NCI-H69 (cell line): ENCODE measurements at regions not wholly inside any gene's neighbourhood (a gene's known extent, or its start where the extent isn't known, plus 50 kb on each side); places are given as distances from the start of the nearest gene placed in this dataset.
A peak's percentile ranks its signal among the peaks of the same experiment; 100 is the strongest.

Experiments
- DNase-seq: peaks from one replicate; lab custom pipeline; 2025; lab: John Stamatoyannopoulos, UW

DNA sequence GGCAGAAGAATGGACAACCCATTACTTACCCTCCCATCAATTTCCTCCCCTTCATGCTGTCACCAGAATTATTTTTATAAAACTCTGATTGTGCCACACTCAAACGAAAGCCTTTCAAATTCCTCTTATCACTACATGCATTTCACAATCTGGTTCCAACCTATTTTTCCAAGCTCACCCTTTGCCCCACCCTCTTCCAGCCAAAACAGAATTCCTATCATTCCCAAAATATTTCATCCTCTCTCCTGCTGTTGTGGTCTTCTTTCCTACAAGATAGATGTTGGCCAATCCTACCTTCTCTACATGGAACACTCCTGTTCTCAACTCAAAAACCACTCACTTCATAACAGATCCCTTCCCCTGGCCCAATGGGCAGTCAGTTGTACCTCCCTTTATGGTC lies 111.5 kb downstream of the ELAPOR2 start:
- no peak for DNase-seq

DNA sequence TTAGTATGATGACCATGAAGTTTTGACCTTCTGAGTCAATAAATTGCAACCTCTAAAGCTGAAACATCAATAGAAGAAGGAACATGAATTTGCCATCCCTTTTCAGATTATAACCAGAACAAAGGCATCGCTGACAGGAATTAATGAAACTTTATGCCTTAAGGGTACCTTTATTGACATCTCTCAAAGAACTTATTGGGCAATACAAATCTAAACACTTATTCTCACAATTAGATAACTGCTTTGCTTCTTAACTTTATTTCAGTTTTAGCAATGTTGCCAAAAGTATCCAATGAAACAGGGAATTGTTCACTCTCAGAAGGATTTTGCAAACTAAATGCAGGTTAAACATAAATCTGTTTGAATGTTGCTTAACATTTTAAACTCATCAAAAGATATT lies 116.0 kb downstream of the ELAPOR2 start:
- no peak for DNase-seq

DNA sequence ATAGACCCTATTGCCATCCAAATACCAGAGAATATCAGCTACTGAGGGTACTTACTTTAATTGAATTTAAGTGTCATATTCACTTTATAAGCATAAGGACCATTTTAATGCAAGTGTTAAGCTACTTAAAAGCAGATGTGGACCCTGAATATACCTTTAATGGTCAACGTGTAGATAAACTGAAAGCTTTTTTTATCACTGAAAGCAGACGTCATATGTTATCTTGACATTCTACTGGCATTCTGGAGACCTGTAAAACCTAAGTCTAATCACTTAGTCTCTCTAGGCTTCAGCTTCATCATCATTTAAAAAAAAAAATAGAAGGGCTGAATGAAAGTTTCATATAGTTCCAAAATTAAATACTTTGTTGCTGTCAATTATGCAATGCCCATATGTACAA lies 116.5 kb downstream of the ELAPOR2 start:
- DNase-seq: no peak

DNA sequence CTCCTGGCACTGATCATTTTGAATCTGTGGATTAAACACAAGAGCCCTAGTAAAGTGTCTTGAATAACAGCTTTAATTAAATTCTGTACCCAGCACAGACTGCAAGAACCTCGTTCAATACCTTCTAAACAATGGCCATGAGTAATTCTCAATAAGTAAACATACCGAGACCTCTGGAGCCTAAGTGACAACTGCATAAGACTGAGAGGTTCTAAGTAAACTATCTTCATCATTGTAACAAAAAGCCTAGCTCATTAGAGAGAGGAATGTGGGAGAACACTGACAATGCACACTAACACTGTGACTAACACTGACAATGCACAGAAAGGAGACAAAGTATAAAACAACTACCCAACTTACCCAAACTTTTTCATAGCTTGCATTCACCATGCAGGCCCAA lies 117.4 kb downstream of the ELAPOR2 start:
- peak; percentile 50 for DNase-seq

DNA sequence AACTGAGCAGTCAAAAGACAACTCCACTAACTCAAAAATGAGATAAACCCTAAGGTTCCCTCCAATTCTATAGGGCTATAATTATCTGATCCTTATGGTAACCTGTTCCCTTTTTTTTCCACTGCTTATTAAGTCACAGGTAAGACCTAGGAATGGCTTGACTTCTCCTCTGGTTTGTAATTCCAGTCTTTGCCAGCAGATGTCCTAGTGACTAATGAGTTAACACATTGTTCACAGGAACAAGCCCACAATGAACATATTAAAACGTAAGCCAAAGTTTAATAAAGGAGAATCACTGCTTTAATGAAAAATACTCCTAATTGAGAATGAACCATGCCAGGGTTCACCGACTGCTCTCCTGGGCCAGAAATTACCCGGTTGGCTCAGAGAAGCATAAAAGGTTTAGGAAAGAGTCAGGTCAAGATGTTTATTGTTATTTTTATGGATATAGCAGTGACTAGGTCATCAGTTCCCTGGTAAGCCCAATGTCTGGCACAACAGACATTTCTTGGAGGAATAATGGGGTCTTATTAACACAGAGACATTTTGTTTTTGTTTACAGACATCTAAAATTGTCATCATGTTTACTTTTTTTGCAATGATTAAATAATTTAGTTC lies 120.1 kb downstream of the ELAPOR2 start:
- peak; percentile 87 for DNase-seq

DNA sequence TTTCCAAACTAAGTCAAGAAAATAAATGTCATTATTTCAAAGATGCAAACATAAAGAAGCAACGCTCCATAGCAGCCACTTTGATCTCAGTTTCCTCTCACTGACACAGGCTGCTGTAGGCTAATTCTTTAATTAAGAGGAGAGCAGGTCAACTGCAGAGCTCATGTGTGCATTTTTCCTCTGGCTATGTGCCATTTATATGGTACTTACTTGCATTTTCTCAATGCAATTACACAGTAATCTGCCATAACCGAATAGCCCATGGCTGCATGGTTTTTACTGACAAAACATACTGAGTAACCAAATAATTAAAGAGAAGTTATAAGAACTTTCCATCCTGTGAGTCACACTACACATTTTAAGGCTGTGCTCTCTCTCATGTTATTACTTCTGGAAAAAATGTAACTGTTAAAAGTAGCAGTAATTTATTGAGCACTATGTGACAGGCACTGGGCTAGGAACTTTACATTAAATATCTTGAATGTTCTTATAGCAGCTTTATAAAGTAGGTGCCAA lies 122.0 kb downstream of the ELAPOR2 start:
- DNase-seq: peak; percentile 6

DNA sequence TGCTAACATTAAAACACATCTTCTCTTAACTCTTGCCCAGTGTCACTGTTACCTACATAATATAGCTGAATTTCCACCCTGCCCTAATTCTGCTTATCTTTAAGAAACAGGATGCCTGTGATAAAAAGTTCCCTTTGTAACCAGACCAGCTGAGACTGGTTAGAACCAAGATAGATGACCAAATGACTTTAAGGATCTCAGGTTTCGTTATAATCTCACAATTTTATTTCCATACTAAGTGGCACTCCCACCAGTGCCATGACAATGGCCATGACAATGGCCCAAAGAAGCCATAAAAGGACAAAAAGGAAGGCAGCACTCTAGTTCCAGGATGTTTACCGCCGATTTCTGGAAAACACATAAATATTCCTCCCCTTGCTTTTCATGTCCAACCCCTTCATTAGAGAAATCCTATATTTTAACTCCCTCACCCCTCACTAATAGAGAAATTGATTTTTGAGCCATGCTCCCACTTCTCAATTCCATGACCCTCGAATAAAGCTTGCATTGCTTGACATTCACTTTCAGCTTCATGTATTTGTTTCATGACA lies 126.1 kb downstream of the ELAPOR2 start:
- no peak for DNase-seq

DNA sequence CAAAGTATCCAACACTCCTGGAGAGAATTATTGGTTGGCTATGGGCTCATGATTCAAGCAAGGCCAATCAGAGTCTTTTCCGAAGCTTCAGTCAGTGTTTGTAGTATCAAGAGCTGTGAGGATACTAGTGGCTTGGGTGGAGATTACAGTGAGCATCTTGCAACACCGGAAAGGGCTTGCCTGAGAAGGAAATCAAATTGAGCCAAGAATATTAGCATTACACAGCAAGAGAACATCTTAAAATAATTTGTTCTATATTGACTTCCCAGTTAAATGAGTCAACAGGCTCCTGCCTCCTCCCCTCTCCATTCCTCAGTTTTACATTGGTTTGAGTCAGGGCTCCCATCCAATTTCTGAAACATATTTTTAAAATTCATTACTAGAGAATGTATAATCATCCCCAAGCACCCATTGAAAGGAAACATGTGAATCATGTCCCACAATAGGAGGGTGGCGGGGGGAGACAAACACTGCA lies 127.4 kb downstream of the ELAPOR2 start:
- no peak for DNase-seq

DNA sequence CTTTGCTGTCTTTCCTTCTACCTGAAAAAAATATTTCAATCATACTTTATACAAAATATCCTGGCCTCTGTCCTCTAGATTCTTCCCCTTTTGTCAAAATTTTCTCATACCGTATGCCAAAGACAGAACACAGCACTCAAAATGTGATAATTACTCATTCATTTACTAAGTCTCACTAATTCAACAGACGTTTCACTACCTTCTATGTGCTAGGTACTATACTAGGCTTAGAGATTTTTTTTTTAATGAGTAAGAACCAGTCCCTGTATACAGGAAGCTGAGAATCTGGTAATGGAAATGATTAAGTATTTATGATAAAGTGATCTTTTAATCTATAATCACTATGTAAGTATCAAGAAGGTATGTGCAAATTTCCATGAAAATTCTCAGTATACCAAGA lies 128.0 kb downstream of the ELAPOR2 start:
- DNase-seq: no peak

DNA sequence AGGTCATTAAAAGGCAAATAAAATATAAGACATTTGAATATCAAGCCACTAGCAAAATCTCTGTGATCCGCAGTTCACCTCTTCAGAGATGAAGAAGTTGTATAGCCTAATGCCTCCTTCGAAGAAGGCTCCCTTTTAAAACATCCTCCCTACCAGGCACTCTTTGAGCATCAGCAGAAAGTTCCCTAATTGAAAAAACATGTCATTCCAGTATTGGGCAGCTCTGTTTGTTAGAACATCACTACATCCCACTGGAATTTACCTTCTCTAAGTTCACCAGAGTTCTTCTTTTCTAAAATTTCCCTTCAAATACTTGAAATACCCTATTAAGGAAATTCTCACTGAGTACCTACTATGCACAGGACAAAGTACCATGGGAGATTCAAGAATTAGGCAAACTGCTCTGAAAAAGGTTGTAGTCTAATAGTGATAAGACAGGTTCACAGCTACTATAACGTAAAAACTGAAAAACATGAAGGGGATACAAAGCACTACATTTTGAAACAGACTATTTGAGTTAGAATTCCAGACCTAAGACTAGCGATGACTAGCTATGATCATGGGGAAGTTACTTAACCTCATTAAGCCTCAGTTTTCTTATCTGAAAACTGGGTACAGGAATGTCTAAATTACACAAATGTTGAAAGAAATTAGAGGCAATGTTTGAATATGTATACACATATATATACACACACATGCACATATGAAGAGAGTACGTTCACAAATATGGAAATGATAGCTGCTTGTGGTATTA lies 128.7 kb downstream of the ELAPOR2 start:
- DNase-seq: no peak

DNA sequence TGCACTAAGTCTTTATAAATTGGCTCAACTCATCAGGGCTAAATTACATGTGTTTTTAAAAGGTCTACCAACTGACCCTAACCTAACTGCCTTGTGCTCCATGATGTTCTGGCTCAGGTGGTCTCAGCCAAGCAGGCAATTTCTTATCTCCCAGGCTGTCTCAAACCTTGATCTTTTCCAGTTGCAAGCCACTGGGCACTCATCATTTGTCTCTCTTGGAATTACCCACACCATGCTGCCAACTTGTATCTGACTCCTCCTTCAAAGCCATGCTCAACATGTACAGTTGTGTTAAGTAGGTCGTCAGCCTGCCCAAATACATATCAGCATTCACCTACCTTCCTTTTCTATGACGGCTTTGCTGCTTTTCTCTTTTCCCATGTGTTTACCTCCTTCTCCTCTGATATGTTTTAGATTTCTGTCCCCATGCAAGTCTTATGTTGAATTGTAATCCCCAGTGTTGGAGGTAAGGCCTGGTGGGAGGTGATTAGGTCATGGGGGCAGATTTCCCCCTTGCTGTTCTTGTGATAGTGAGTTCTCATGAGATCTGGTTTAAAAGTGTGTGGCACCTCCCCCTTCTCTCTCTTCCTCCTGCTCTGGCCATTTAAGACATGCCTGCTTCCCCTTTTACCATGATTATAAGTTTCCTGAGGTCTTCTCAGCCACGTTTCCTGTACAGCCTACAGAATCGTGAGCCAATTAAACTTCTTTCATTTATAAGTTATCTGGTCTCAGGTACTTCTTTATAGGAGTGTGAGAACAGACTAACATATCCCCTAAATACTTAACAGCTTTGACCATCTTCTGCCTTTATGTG lies 130.0 kb downstream of the ELAPOR2 start:
- peak; percentile 37 for DNase-seq

DNA sequence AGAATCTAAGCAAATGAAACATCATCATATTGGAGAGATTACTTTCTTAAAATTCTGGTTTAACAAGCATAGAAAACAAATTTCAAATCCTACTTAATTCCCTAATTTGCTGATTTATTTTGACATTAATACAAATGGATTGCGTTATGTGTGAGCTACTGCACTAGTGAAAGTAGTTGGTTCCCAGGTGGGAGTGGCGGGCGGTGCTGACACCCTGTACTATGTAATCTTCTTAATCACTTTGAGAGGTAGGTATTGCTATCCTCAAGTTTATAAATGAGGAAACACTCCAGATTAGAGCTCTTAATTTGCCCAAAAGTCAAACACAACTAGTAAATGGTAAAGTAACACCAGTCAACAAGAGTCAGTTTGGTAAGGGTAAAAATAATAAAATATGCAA lies 131.1 kb downstream of the ELAPOR2 start:
- DNase-seq: peak; percentile 7

DNA sequence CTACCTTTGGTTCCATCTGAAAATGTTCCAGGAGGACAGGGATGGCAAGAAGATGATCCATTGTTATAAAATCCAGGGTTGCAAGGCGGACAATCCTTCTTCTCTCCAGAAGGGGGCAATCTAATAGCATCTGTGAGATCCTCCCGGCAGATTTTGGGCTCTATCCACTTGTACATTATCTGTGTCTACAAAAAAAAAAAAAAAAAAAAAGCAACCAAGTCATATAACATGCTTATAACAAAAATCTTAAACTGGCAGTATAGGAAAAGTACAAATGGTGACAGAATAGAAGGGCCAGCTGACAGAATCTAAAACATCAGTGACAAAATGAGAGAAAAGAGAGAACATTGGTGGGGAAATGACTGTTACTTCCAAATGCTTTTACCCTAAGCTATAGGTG lies 132.7 kb downstream of the ELAPOR2 start:
- DNase-seq: peak; percentile 76

DNA sequence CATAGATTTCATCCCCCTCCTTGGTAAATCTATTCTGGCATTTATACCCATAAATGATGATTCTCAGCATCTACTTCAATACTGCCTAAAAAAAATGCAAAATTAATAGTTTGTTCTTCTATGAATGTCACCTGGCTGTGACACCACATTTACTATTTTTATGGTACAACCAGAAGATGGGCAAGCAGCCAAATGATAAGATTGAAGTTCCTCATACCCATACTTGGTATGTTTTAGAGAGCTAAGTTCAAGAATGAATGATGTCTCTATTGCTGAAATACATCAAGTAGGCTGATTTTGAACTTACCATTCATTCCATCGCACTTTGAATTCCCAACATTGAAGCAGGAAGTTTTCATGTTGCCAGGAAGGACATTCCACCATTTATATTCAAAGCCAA lies 134.2 kb downstream of the ELAPOR2 start:
- no peak for DNase-seq

DNA sequence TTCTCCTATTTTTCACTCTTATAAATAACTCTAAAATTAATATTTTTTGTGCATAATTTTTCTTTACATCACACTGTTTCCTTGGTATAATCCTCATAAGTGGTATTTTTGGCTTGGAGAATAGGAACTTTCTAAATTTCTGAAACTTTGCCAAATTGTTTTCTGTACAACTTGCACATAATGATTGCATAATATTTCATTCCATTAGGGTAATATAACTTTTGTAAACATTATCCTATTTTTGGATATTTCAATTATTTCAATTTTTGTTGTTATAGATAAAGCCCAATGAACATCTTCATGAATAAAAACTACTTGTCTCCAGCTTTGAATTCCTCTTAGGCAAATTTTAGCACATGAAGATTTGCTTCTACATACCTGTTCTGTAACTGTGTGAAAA lies 135.9 kb downstream of the ELAPOR2 start:
- DNase-seq: no peak

DNA sequence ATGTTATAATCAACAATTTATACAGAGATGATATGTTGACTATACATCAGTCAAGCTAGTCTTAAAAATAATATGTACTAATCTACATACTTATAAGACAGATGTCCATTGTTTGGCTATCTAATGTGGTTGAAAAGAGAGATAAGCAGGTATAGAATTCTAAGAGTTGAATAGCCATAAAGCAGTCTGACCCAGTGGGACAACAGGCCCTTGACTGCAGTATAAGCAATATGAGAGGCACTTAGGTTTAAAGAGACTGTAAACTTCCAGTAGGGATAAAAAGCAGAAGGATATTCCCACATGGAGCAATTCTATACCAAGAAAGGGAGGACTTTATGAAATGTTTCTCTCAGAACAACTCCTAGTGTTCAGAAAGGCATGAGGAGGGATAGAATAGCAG lies 139.3 kb downstream of the ELAPOR2 start:
- no peak for DNase-seq

DNA sequence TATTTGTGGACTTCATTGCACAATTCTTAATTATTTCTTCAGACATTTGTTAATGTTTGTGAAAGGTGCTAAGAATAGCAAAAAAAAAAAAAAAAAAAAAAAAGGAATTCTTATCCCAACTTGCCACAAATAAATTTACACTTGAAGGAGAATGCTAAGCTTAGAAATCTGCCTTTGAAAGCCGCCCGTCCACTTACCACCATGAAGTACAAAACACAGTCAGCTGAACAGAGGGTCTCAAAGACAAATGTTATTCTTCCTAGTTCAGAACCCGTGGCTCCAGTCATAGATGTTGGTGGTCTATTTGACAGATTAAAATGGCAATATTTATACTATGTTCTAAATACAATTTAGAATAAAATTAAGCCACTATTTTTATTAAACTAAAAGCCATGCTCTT lies 141.2 kb downstream of the ELAPOR2 start:
- DNase-seq: no peak

DNA sequence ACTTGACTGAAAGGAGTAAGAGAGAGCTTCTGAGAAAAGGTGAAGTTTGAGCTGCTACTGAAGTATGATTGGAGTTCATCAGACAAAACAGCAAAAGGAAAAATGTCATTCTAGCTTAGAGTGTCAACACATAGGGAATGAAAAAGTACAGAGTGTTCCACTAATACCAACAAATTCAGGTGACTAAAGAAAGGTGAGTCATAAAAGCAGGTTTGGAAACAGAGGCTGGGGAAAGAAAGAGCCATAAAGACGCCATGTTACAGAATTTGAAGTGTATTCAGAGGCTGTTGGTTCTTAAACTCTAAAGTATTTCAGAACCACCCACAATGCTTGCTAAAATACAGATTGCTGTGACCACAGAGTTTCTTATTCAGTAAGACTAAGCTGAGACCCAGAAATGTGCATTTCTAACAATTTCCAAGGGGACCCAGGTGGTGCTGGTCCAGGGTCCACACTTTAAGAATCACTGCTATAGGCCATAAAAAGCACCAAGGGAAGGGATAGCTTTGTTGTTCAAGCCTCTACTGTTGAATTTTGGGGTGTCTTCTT lies 143.1 kb downstream of the ELAPOR2 start:
- no peak for DNase-seq

DNA sequence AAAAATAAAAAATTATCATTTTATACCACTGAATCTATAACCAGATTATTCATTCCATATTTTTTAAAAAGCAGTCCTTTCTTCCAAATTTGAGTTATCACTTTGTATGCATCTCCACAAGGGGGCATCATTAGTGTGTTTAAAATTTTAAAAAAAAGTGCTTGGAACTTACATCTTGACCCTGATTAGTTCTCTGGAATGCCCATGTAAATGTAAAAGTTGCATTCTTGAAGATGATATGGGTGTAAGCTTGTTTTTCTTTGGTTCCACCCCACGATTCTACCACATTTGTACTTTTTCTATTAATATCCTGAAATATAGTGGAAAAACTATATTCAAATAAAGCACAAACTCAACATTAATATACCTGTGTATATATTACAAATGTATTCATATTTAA lies 144.9 kb downstream of the ELAPOR2 start:
- DNase-seq: peak; percentile 40
